Activated CD4-positive, alpha-beta memory T cell treated with anti-CD3 and anti-CD28 coated beads for 36 hours (primary cell): ENCODE measurements at regions not wholly inside any gene's neighbourhood (a gene's known extent, or its start where the extent isn't known, plus 50 kb on each side); places are given as distances from the start of the nearest gene placed in this dataset.
"Not testable (repeated sequence)": the region's sequence is repeated elsewhere in the genome, so short reads cannot be mapped to it uniquely, and the experiment has no call there.

Experiments
- CTCF ChIA-PET: fragments of 350-600 bp; sonication (Branson Sonifier 250); formaldehyde crosslinking; loops from one replicate; lab custom pipeline; 2021; ENCODE audit warnings: antibody characterized with exemption, inconsistent platforms; lab: Charles Lee
- POLR2A ChIA-PET: fragments of 350-600 bp; sonication (Branson Sonifier 250); formaldehyde crosslinking; loops from one replicate; lab custom pipeline; 2021; ENCODE audit warnings: antibody characterized with exemption; lab: Charles Lee
- DNase-seq: peaks from one replicate; pipeline ENCODE4 v3.0.0-alpha.2; 2020
- H3K27ac Mint-ChIP-seq: one replicate; pipeline ENCODE4 v1.8.0; 2021; ENCODE audit warnings: mixed read lengths
- H3K27me3 Mint-ChIP-seq: one replicate; pipeline ENCODE4 v1.8.0; 2021; ENCODE audit warnings: mixed read lengths
- H3K36me3 Mint-ChIP-seq: one replicate; pipeline ENCODE4 v1.8.0; 2021; ENCODE audit warnings: mixed read lengths
- H3K4me1 Mint-ChIP-seq: one replicate; pipeline ENCODE4 v1.8.0; 2021; ENCODE audit warnings: low read depth, mixed read lengths
- H3K4me3 Mint-ChIP-seq: one replicate; pipeline ENCODE4 v1.8.0; 2021; ENCODE audit warnings: mild to moderate bottlenecking, mixed read lengths
- H3K9me3 Mint-ChIP-seq: one replicate; pipeline ENCODE4 v1.8.0; 2021; ENCODE audit warnings: mixed read lengths
- intact Hi-C: fragments of 100-400 bp; cut with micrococcal nuclease; formaldehyde crosslinking; loops from one replicate; pipeline ENCODE4 v1.15.1; 2023

- ChIA-PET POLR2A (no interaction called here), CTCF (no interaction called here)
- intact Hi-C loops: no loop called here
- Mint-ChIP-seq H3K36me3 (no peaks in the 10 kb centered on the region), H3K4me3 (no peak overlapping the region), H3K27ac (no peak overlapping the region), H3K9me3 (no peaks in the 10 kb centered on the region), H3K27me3 (no peaks in the 10 kb centered on the region), H3K4me1 (no peaks in the 10 kb centered on the region)
- no peak for DNase-seq
Observed at GRCh38 chr10:64546073-64546472, 1024.9 kb downstream of the REEP3 start.

- DNase-seq: no peak
- CTCF ChIA-PET: no interaction called here
- H3K27me3 Mint-ChIP-seq: no peaks in the 10 kb centered on the region
- no peaks in the 10 kb centered on the region for H3K4me1 Mint-ChIP-seq
- H3K27ac Mint-ChIP-seq: no peak overlapping the region
- POLR2A ChIA-PET: no interaction called here
- no peak overlapping the region for H3K4me3 Mint-ChIP-seq
- no peaks in the 10 kb centered on the region for H3K36me3 Mint-ChIP-seq
- intact Hi-C loops: no loop called here
- no peaks in the 10 kb centered on the region for H3K9me3 Mint-ChIP-seq
Observed at GRCh38 chr10:64547168-64547567, 1026.0 kb downstream of the REEP3 start.

- H3K36me3 Mint-ChIP-seq: no peaks in the 10 kb centered on the region
- H3K9me3 Mint-ChIP-seq: no peaks in the 10 kb centered on the region
- intact Hi-C loops: no loop called here
- no peaks in the 10 kb centered on the region for H3K4me1 Mint-ChIP-seq
- no peak for DNase-seq
- ChIA-PET POLR2A (no interaction called here), CTCF (no interaction called here)
- H3K4me3 Mint-ChIP-seq: no peak overlapping the region
- H3K27ac Mint-ChIP-seq: no peak overlapping the region
- H3K27me3 Mint-ChIP-seq: no peaks in the 10 kb centered on the region
Observed at GRCh38 chr10:64555666-64556065, 1034.5 kb downstream of the REEP3 start.

- no peak overlapping the region for H3K27ac Mint-ChIP-seq
- ChIA-PET POLR2A (no interaction called here), CTCF (no interaction called here)
- no peaks in the 10 kb centered on the region for H3K27me3 Mint-ChIP-seq
- H3K9me3 Mint-ChIP-seq: peaks cover 9% of the 10 kb centered on the region
- no peaks in the 10 kb centered on the region for H3K4me1 Mint-ChIP-seq
- DNase-seq: no peak
- intact Hi-C loops: no loop called here
- H3K4me3 Mint-ChIP-seq: no peak overlapping the region
- H3K36me3 Mint-ChIP-seq: no peaks in the 10 kb centered on the region
Observed at GRCh38 chr10:64558094-64558835, 1037.1 kb downstream of the REEP3 start.

GRCh38 chr10:64571056-64571455 lies 1049.9 kb downstream of the REEP3 start:
- H3K4me3 Mint-ChIP-seq: no peak overlapping the region
- no peaks in the 10 kb centered on the region for H3K27me3 Mint-ChIP-seq
- no peak for DNase-seq
- H3K36me3 Mint-ChIP-seq: no peaks in the 10 kb centered on the region
- H3K27ac Mint-ChIP-seq: no peak overlapping the region
- H3K9me3 Mint-ChIP-seq: peaks cover 16% of the 10 kb centered on the region
- H3K4me1 Mint-ChIP-seq: no peaks in the 10 kb centered on the region
- intact Hi-C loops: no loop called here
- ChIA-PET POLR2A (no interaction called here), CTCF (no interaction called here)

GRCh38 chr10:64573623-64574325 lies 1052.6 kb downstream of the REEP3 start:
- Mint-ChIP-seq H3K36me3 (no peaks in the 10 kb centered on the region), H3K27me3 (no peaks in the 10 kb centered on the region), H3K4me3 (no peak overlapping the region), H3K27ac (no peak overlapping the region), H3K4me1 (no peaks in the 10 kb centered on the region), H3K9me3 (peaks cover 7% of the 10 kb centered on the region)
- ChIA-PET POLR2A (no interaction called here), CTCF (no interaction called here)
- intact Hi-C loops: no loop called here
- DNase-seq: no peak

- POLR2A ChIA-PET: no interaction called here
- H3K9me3 Mint-ChIP-seq: peaks cover 8% of the 10 kb centered on the region
- CTCF ChIA-PET: no interaction called here
- H3K4me3 Mint-ChIP-seq: no peak overlapping the region
- no peaks in the 10 kb centered on the region for H3K36me3 Mint-ChIP-seq
- H3K27ac Mint-ChIP-seq: no peak overlapping the region
- no peaks in the 10 kb centered on the region for H3K4me1 Mint-ChIP-seq
- no peaks in the 10 kb centered on the region for H3K27me3 Mint-ChIP-seq
- intact Hi-C loops: no loop called here
- no peak for DNase-seq
Observed at GRCh38 chr10:64574371-64574770, 1053.2 kb downstream of the REEP3 start.

GRCh38 chr10:64576497-64576896 lies 1055.3 kb downstream of the REEP3 start:
- Mint-ChIP-seq H3K4me3 (no peak overlapping the region), H3K9me3 (peaks cover 7% of the 10 kb centered on the region), H3K27me3 (no peaks in the 10 kb centered on the region), H3K36me3 (no peaks in the 10 kb centered on the region), H3K27ac (no peak overlapping the region), H3K4me1 (no peaks in the 10 kb centered on the region)
- POLR2A ChIA-PET: no interaction called here
- DNase-seq: no peak
- intact Hi-C loops: no loop called here
- CTCF ChIA-PET: no interaction called here

- H3K27ac Mint-ChIP-seq, CTCF ChIA-PET, H3K4me1 Mint-ChIP-seq, H3K4me3 Mint-ChIP-seq, H3K36me3 Mint-ChIP-seq, DNase-seq, intact Hi-C loops, H3K27me3 Mint-ChIP-seq, POLR2A ChIA-PET: not testable (repeated sequence)
- peaks cover 15% of the 10 kb centered on the region for H3K9me3 Mint-ChIP-seq
Observed at GRCh38 chr10:64578757-64579156, 1057.6 kb downstream of the REEP3 start.

GRCh38 chr10:64586934-64587503 lies 1065.8 kb downstream of the REEP3 start:
- no peaks in the 10 kb centered on the region for H3K4me1 Mint-ChIP-seq
- DNase-seq: no peak
- ChIA-PET POLR2A (no interaction called here), CTCF (no interaction called here)
- H3K9me3 Mint-ChIP-seq: peaks cover 8% of the 10 kb centered on the region
- no peaks in the 10 kb centered on the region for H3K27me3 Mint-ChIP-seq
- no peak overlapping the region for H3K27ac Mint-ChIP-seq
- intact Hi-C loops: no loop called here
- no peaks in the 10 kb centered on the region for H3K36me3 Mint-ChIP-seq
- no peak overlapping the region for H3K4me3 Mint-ChIP-seq

GRCh38 chr10:64594072-64594471 lies 1072.9 kb downstream of the REEP3 start:
- no peak overlapping the region for H3K27ac Mint-ChIP-seq
- DNase-seq: no peak
- H3K9me3 Mint-ChIP-seq: no peaks in the 10 kb centered on the region
- CTCF ChIA-PET: no interaction called here
- no peaks in the 10 kb centered on the region for H3K27me3 Mint-ChIP-seq
- POLR2A ChIA-PET: no interaction called here
- intact Hi-C loops: no loop called here
- H3K4me3 Mint-ChIP-seq: no peak overlapping the region
- no peaks in the 10 kb centered on the region for H3K4me1 Mint-ChIP-seq
- H3K36me3 Mint-ChIP-seq: no peaks in the 10 kb centered on the region

- Mint-ChIP-seq H3K4me3 (no peak overlapping the region), H3K4me1 (no peaks in the 10 kb centered on the region), H3K27me3 (no peaks in the 10 kb centered on the region), H3K27ac (no peak overlapping the region), H3K9me3 (no peaks in the 10 kb centered on the region), H3K36me3 (no peaks in the 10 kb centered on the region)
- CTCF ChIA-PET: no interaction called here
- POLR2A ChIA-PET: no interaction called here
- intact Hi-C loops: no loop called here
- DNase-seq: no peak
Observed at GRCh38 chr10:64598600-64598999, 1077.4 kb downstream of the REEP3 start.

- H3K4me3 Mint-ChIP-seq: no peak overlapping the region
- H3K36me3 Mint-ChIP-seq: no peaks in the 10 kb centered on the region
- no peaks in the 10 kb centered on the region for H3K4me1 Mint-ChIP-seq
- H3K9me3 Mint-ChIP-seq: no peaks in the 10 kb centered on the region
- ChIA-PET CTCF (no interaction called here), POLR2A (no interaction called here)
- H3K27ac Mint-ChIP-seq: no peak overlapping the region
- DNase-seq: no peak
- intact Hi-C loops: no loop called here
- no peaks in the 10 kb centered on the region for H3K27me3 Mint-ChIP-seq
Observed at GRCh38 chr10:64601298-64601697, 1080.1 kb downstream of the REEP3 start.
